Activated T-helper 2 cell treated with anti-CD3 and anti-CD28 coated beads, Interferon-gamma antibody, Interleukin-2, Interleukin-4, amounts not matched to agents 10 μg/mL and 5 μg/mL and 100 μg/mL, durations not matched to agents 14 hours and 24 hours and 36 hours (primary cell): ENCODE measurements at regions not wholly inside any gene's neighbourhood (a gene's known extent, or its start where the extent isn't known, plus 50 kb on each side); places are given as distances from the start of the nearest gene placed in this dataset.
"Not testable (repeated sequence)": the region's sequence is repeated elsewhere in the genome, so short reads cannot be mapped to it uniquely, and the experiment has no call there.

Experiments used
- DNase-seq: peaks from one replicate; pipeline ENCODE4 v3.0.0; 2021; ENCODE audit warnings: low spot score
- H3K27ac Mint-ChIP-seq: one replicate; pipeline ENCODE4 v1.8.0; 2021; ENCODE audit warnings: mixed read lengths
- H3K27me3 Mint-ChIP-seq: one replicate; pipeline ENCODE4 v1.8.0; 2021; ENCODE audit warnings: low read depth, mixed read lengths
- H3K36me3 Mint-ChIP-seq: one replicate; pipeline ENCODE4 v1.8.0; 2021; ENCODE audit warnings: low read depth, mixed read lengths
- H3K4me1 Mint-ChIP-seq: one replicate; pipeline ENCODE4 v1.8.0; 2021; ENCODE audit warnings: low read depth, mixed read lengths
- H3K4me3 Mint-ChIP-seq: one replicate; pipeline ENCODE4 v1.8.0; 2021; ENCODE audit warnings: low read depth, mild to moderate bottlenecking, moderate library complexity, mixed read lengths
- H3K9me3 Mint-ChIP-seq: one replicate; pipeline ENCODE4 v1.8.0; 2021; ENCODE audit warnings: mixed read lengths
- intact Hi-C: fragments of 100-400 bp; cut with micrococcal nuclease; formaldehyde crosslinking; loops from one replicate; pipeline ENCODE4 v1.15.1; 2023

GRCh38 chr12:30578426-30578825 lies 117.2 kb downstream of the IPO8 start:
- no peak for DNase-seq
- H3K4me1 Mint-ChIP-seq: no peaks in the 10 kb centered on the region
- no peaks in the 10 kb centered on the region for H3K36me3 Mint-ChIP-seq
- no peaks in the 10 kb centered on the region for H3K9me3 Mint-ChIP-seq
- intact Hi-C loops: no loop called here
- H3K27ac Mint-ChIP-seq: no peak overlapping the region
- no peak overlapping the region for H3K4me3 Mint-ChIP-seq
- no peaks in the 10 kb centered on the region for H3K27me3 Mint-ChIP-seq

GRCh38 chr12:30573145-30573544 lies 122.5 kb downstream of the IPO8 start:
- no peak for DNase-seq
- Mint-ChIP-seq H3K27ac (no peak overlapping the region), H3K27me3 (no peaks in the 10 kb centered on the region), H3K36me3 (no peaks in the 10 kb centered on the region), H3K4me1 (no peaks in the 10 kb centered on the region), H3K9me3 (no peaks in the 10 kb centered on the region), H3K4me3 (no peak overlapping the region)
- intact Hi-C loops: no loop called here

- Mint-ChIP-seq H3K4me3 (no peak overlapping the region), H3K27me3 (no peaks in the 10 kb centered on the region), H3K9me3 (no peaks in the 10 kb centered on the region), H3K27ac (no peak overlapping the region), H3K4me1 (no peaks in the 10 kb centered on the region), H3K36me3 (no peaks in the 10 kb centered on the region)
- intact Hi-C loops: no loop called here
- DNase-seq: no peak
Observed at GRCh38 chr12:30570211-30570890, 125.3 kb downstream of the IPO8 start.

- Mint-ChIP-seq H3K27ac (no peak overlapping the region), H3K4me1 (no peaks in the 10 kb centered on the region), H3K27me3 (no peaks in the 10 kb centered on the region), H3K4me3 (no peak overlapping the region), H3K36me3 (no peaks in the 10 kb centered on the region), H3K9me3 (no peaks in the 10 kb centered on the region)
- no peak for DNase-seq
- intact Hi-C loops: no loop called here
Observed at GRCh38 chr12:30569426-30569825, 126.2 kb downstream of the IPO8 start.

- intact Hi-C loops: no loop called here
- Mint-ChIP-seq H3K36me3 (no peaks in the 10 kb centered on the region), H3K27me3 (no peaks in the 10 kb centered on the region), H3K27ac (no peak overlapping the region), H3K4me3 (no peak overlapping the region), H3K4me1 (no peaks in the 10 kb centered on the region), H3K9me3 (no peaks in the 10 kb centered on the region)
- DNase-seq: no peak
Observed at GRCh38 chr12:30568453-30568852, 127.2 kb downstream of the IPO8 start.

GRCh38 chr12:30567082-30567481 lies 128.6 kb downstream of the IPO8 start:
- Mint-ChIP-seq H3K9me3 (no peaks in the 10 kb centered on the region), H3K4me1 (no peaks in the 10 kb centered on the region), H3K4me3 (no peak overlapping the region), H3K27ac (no peak overlapping the region), H3K36me3 (no peaks in the 10 kb centered on the region), H3K27me3 (no peaks in the 10 kb centered on the region)
- intact Hi-C loops: no loop called here
- DNase-seq: no peak

- no peak for DNase-seq
- Mint-ChIP-seq H3K4me1 (no peaks in the 10 kb centered on the region), H3K4me3 (no peak overlapping the region), H3K9me3 (peaks cover 4% of the 10 kb centered on the region), H3K27me3 (no peaks in the 10 kb centered on the region), H3K36me3 (no peaks in the 10 kb centered on the region), H3K27ac (no peak overlapping the region)
- intact Hi-C loops: no loop called here
Observed at GRCh38 chr12:30564394-30564793, 131.3 kb downstream of the IPO8 start.

GRCh38 chr12:30548203-30548602 lies 147.5 kb downstream of the IPO8 start:
- no peaks in the 10 kb centered on the region for H3K9me3 Mint-ChIP-seq
- H3K36me3 Mint-ChIP-seq: no peaks in the 10 kb centered on the region
- intact Hi-C loops: no loop called here
- no peak for DNase-seq
- no peaks in the 10 kb centered on the region for H3K27me3 Mint-ChIP-seq
- H3K4me1 Mint-ChIP-seq: no peaks in the 10 kb centered on the region
- H3K27ac Mint-ChIP-seq: no peak overlapping the region
- no peak overlapping the region for H3K4me3 Mint-ChIP-seq

- no peak overlapping the region for H3K27ac Mint-ChIP-seq
- intact Hi-C loops: no loop called here
- no peaks in the 10 kb centered on the region for H3K36me3 Mint-ChIP-seq
- no peaks in the 10 kb centered on the region for H3K4me1 Mint-ChIP-seq
- H3K27me3 Mint-ChIP-seq: no peaks in the 10 kb centered on the region
- peaks cover 4% of the 10 kb centered on the region for H3K9me3 Mint-ChIP-seq
- no peak overlapping the region for H3K4me3 Mint-ChIP-seq
- no peak for DNase-seq
Observed at GRCh38 chr12:30546121-30546520, 149.5 kb downstream of the IPO8 start.

GRCh38 chr12:30544704-30545103 lies 151.0 kb downstream of the IPO8 start:
- DNase-seq, H3K4me1 Mint-ChIP-seq, H3K27ac Mint-ChIP-seq, H3K9me3 Mint-ChIP-seq, H3K27me3 Mint-ChIP-seq, H3K36me3 Mint-ChIP-seq, intact Hi-C loops, H3K4me3 Mint-ChIP-seq: not testable (repeated sequence)

- H3K27me3 Mint-ChIP-seq: no peaks in the 10 kb centered on the region
- no peaks in the 10 kb centered on the region for H3K36me3 Mint-ChIP-seq
- H3K27ac Mint-ChIP-seq: no peak overlapping the region
- no peak for DNase-seq
- H3K9me3 Mint-ChIP-seq: peaks cover 5% of the 10 kb centered on the region
- no peaks in the 10 kb centered on the region for H3K4me1 Mint-ChIP-seq
- no peak overlapping the region for H3K4me3 Mint-ChIP-seq
- intact Hi-C loops: no loop called here
Observed at GRCh38 chr12:30537228-30537627, 158.4 kb downstream of the IPO8 start.

GRCh38 chr12:30533558-30534265 lies 162.0 kb downstream of the IPO8 start:
- H3K9me3 Mint-ChIP-seq: no peaks in the 10 kb centered on the region
- intact Hi-C loops: no loop called here
- no peaks in the 10 kb centered on the region for H3K4me1 Mint-ChIP-seq
- no peaks in the 10 kb centered on the region for H3K27me3 Mint-ChIP-seq
- H3K27ac Mint-ChIP-seq: no peak overlapping the region
- no peak for DNase-seq
- no peaks in the 10 kb centered on the region for H3K36me3 Mint-ChIP-seq
- no peak overlapping the region for H3K4me3 Mint-ChIP-seq

- Mint-ChIP-seq H3K27ac (no peak overlapping the region), H3K36me3 (no peaks in the 10 kb centered on the region), H3K9me3 (no peaks in the 10 kb centered on the region), H3K4me3 (no peak overlapping the region), H3K27me3 (no peaks in the 10 kb centered on the region), H3K4me1 (no peaks in the 10 kb centered on the region)
- intact Hi-C loops: no loop called here
- DNase-seq: no peak
Observed at GRCh38 chr12:30531731-30532678, 163.7 kb downstream of the IPO8 start.
